ENCODE measurements at regions not wholly inside any gene's neighbourhood (a gene's known extent, or its start where the extent isn't known, plus 50 kb on each side); places are given as distances from the start of the nearest gene placed in this dataset.

DNA sequence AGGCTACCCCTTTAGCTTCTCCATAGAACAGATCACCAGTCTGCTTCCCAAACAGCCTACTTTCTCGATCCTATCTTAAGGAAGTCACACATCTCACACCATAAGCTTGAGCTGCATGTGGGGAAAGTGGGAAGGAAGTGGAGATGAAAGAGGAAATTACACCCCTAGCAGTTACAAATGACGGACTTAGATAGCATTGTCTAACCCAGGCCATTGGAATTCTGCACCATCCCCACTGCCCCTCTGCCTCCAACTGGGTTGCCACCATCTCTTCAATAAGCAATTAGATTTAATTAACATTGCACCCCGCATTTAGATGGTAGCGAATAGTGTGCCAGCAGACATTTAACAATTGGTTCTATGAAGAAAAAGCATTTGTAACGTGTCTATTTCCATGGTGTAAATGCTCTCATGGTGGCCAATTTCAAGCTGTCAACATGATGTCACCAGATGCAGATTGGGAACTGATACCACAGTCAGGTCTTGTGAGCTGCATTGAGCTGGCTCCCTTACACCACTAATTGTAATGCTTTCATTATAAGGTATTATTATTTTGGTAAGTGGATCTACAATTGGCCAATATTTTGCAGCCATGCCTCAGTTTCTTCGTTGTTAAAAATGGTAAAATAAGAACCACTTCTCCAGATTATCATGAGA, 124.7 kb downstream of the CD24 start:
- no peaks in the 10 kb centered on the region for H3K79me2 ChIP-seq (ENCODE audit: control insufficient read depth, insufficient read depth, low read length)
- H3K4me1 Mint-ChIP-seq: peaks cover 48% of the 10 kb centered on the region
- H3K9ac ChIP-seq (ENCODE audit: low read length): no peak overlapping the region
- DNase-seq (peak; percentile 28), ATAC-seq (ENCODE audit: low read depth) (peak; percentile 44)
- TF ChIP-seq EZH2 (IDR thresholded peaks at IDR 0.05; ENCODE audit: borderline replicate concordance, insufficient read depth, low read depth, low read length, poor library complexity, severe bottlenecking): no peak
- TF ChIP-seq, protein P1, sequence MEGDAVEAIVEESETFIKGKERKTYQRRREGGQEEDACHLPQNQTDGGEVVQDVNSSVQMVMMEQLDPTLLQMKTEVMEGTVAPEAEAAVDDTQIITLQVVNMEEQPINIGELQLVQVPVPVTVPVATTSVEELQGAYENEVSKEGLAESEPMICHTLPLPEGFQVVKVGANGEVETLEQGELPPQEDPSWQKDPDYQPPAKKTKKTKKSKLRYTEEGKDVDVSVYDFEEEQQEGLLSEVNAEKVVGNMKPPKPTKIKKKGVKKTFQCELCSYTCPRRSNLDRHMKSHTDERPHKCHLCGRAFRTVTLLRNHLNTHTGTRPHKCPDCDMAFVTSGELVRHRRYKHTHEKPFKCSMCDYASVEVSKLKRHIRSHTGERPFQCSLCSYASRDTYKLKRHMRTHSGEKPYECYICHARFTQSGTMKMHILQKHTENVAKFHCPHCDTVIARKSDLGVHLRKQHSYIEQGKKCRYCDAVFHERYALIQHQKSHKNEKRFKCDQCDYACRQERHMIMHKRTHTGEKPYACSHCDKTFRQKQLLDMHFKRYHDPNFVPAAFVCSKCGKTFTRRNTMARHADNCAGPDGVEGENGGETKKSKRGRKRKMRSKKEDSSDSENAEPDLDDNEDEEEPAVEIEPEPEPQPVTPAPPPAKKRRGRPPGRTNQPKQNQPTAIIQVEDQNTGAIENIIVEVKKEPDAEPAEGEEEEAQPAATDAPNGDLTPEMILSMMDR (IDR thresholded peaks at IDR 0.05): no peak
- H3K9me3 Mint-ChIP-seq (ENCODE audit: insufficient read depth): no peaks in the 10 kb centered on the region
- peaks cover 1 to 14% (median 10%) of the 10 kb centered on the region in 3 donors for H3K9me3 ChIP-seq (ENCODE audit: control extremely low read depth in 1 of 3, control insufficient read depth in 2 of 3, insufficient read depth in 1 of 3, low read length in 2 of 3)
- no peaks in the 10 kb centered on the region for H3K27me3 Mint-ChIP-seq
- H3K27ac ChIP-seq (ENCODE audit: low read length in 2 of 2): peak overlapping the region in 1 of 2 donors; percentile 62
- H4K20me1 ChIP-seq (ENCODE audit: control insufficient read depth, insufficient read depth, low read length, poor library complexity, severe bottlenecking): no peaks in the 10 kb centered on the region
- H2AFZ ChIP-seq (ENCODE audit: insufficient read depth, low read depth, low read length, poor library complexity, severe bottlenecking): peak overlapping the region; percentile 65
- no peak overlapping the region for H3K4me3 ChIP-seq (ENCODE audit: control extremely low read depth in 1 of 5, extremely low read depth in 1 of 5, insufficient read depth in 1 of 5, low read depth in 2 of 5, low read length in 4 of 5)
- peak overlapping the region; percentile 16 for H3K4me3 Mint-ChIP-seq
- peak overlapping the region; percentile 39 for H3K4me2 ChIP-seq (replicated peaks; ENCODE audit: low read depth, low read length, poor library complexity, severe bottlenecking)
- no CpG with 5 or more reads among the region's 6 CpGs for WGBS (ENCODE audit: insufficient coverage)
- no peaks in the 10 kb centered on the region for H3K36me3 ChIP-seq (replicated peaks in 1 of 2; ENCODE audit: control extremely low read depth in 1 of 2, control insufficient read depth in 1 of 2, extremely low read depth in 1 of 2, insufficient read depth in 2 of 2, low read length in 1 of 2)
- POLR2A ChIA-PET: no interaction called here
- peaks cover 43 to 44% of the 10 kb centered on the region in 2 donors for H3K4me1 ChIP-seq (ENCODE audit: control insufficient read depth in 2 of 2, insufficient read depth in 2 of 2, low read length in 2 of 2)
- intact Hi-C loops (cut with micrococcal nuclease): loop anchor here (5.0 kb wide), 3 partner anchors 127 to 243 kb away; no protein-coding TSS in a partner anchor
- peak overlapping the region; percentile 59 for H3K27ac Mint-ChIP-seq
- CTCF ChIA-PET: interaction anchor here (1.8 kb wide), 1 partner anchor 130 kb away, joined by 5 read pairs; no protein-coding TSS in a partner anchor
- no peaks in the 10 kb centered on the region for H3K27me3 ChIP-seq (replicated peaks in 1 of 4; ENCODE audit: control extremely low read depth in 1 of 4, control insufficient read depth in 3 of 4, insufficient read depth in 4 of 4, low read length in 3 of 4)

DNA sequence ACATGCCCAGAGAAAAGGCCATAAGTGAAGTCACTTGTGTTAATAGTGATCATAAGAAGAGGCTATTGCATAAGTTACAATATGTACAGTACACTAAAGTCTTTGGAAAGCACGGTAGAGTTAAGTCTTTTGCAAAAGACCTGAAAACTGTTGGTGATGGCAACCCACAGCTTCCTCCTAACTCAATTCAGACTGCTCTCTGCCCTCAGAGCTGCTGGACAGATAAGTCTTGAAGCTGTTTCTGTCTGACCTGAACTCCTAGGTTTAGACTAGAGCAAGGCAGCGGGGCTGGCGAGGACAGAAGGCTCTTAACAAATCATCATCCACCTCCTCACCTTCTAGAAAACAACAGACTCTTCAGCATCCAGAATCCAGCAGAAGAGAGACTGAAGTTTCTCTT, 125.4 kb downstream of the CD24 start:
- DNase-seq: peak; percentile 13
- Histone ChIP-seq H3K9ac (ENCODE audit: low read length) (no peak overlapping the region), H3K4me1 (ENCODE audit: control insufficient read depth in 2 of 2, insufficient read depth in 2 of 2, low read length in 2 of 2) (peaks cover 47 to 50% of the 10 kb centered on the region in 2 donors), H3K27ac (ENCODE audit: low read length in 2 of 2) (peak overlapping the region in 1 of 2 donors; percentile 62), H4K20me1 (ENCODE audit: control insufficient read depth, insufficient read depth, low read length, poor library complexity, severe bottlenecking) (no peaks in the 10 kb centered on the region), H3K36me3 (replicated peaks in 1 of 2; ENCODE audit: control extremely low read depth in 1 of 2, control insufficient read depth in 1 of 2, extremely low read depth in 1 of 2, insufficient read depth in 2 of 2, low read length in 1 of 2) (no peaks in the 10 kb centered on the region), H3K79me2 (ENCODE audit: control insufficient read depth, insufficient read depth, low read length) (no peaks in the 10 kb centered on the region), H3K9me3 (ENCODE audit: control extremely low read depth in 1 of 3, control insufficient read depth in 2 of 3, insufficient read depth in 1 of 3, low read length in 2 of 3) (peaks cover 1 to 14% (median 10%) of the 10 kb centered on the region in 3 donors), H3K4me2 (replicated peaks; ENCODE audit: low read depth, low read length, poor library complexity, severe bottlenecking) (peak overlapping the region; percentile 39), H3K4me3 (ENCODE audit: control extremely low read depth in 1 of 5, extremely low read depth in 1 of 5, insufficient read depth in 1 of 5, low read depth in 2 of 5, low read length in 4 of 5) (no peak overlapping the region), H2AFZ (ENCODE audit: insufficient read depth, low read depth, low read length, poor library complexity, severe bottlenecking) (peak overlapping the region; percentile 65), H3K27me3 (replicated peaks in 1 of 4; ENCODE audit: control extremely low read depth in 1 of 4, control insufficient read depth in 3 of 4, insufficient read depth in 4 of 4, low read length in 3 of 4) (no peaks in the 10 kb centered on the region)
- TF ChIP-seq EZH2 (IDR thresholded peaks at IDR 0.05; ENCODE audit: borderline replicate concordance, insufficient read depth, low read depth, low read length, poor library complexity, severe bottlenecking): no peak
- TF ChIP-seq, protein P1 (IDR thresholded peaks at IDR 0.05): no peak
- no CpG with 5 or more reads among the region's 3 CpGs for WGBS (ENCODE audit: insufficient coverage)
- Mint-ChIP-seq H3K27me3 (no peaks in the 10 kb centered on the region), H3K9me3 (ENCODE audit: insufficient read depth) (no peaks in the 10 kb centered on the region), H3K4me3 (no peak overlapping the region), H3K27ac (peak overlapping the region; percentile 27), H3K4me1 (peaks cover 51% of the 10 kb centered on the region)
- ATAC-seq (ENCODE audit: low read depth): peak; percentile 28
- CTCF ChIA-PET: interaction anchor here (1.8 kb wide), 1 partner anchor 130 kb away, joined by 5 read pairs; no protein-coding TSS in a partner anchor
- intact Hi-C loops (cut with micrococcal nuclease): loop anchor here (5.0 kb wide), 3 partner anchors 128 to 242 kb away; no protein-coding TSS in a partner anchor
- POLR2A ChIA-PET: no interaction called here
